KMS-11 (cell line): ENCODE measurements at regions not wholly inside any gene's neighbourhood (a gene's known extent, or its start where the extent isn't known, plus 50 kb on each side); places are given as distances from the start of the nearest gene placed in this dataset.
A peak's percentile ranks its signal among the peaks of the same experiment; 100 is the strongest.

ENCODE experiments used
- H2AFZ ChIP-seq: fragments of 200-600 bp; sonication (generic); 2 replicates; pipeline ENCODE4 v1.6.1; 2016; ENCODE audit warnings: antibody characterized with exemption, mixed run types, low read depth
- H3K27ac ChIP-seq: fragments of 200-600 bp; sonication (generic); 2 replicates; pipeline ENCODE4 v1.6.1; 2016; ENCODE audit warnings: mild to moderate bottlenecking, mixed run types
- H3K27me3 ChIP-seq: fragments of 200-600 bp; sonication (generic); 2 replicates; pipeline ENCODE4 v1.6.1; 2017; ENCODE audit warnings: mild to moderate bottlenecking, low read depth, mixed run types, moderate library complexity; ENCODE audit not compliant: insufficient read depth
- H3K36me3 ChIP-seq: fragments of 200-600 bp; sonication (generic); 2 replicates; pipeline ENCODE4 v1.6.1; 2017; ENCODE audit warnings: mild to moderate bottlenecking, mixed run types; ENCODE audit not compliant: insufficient read depth
- H3K4me1 ChIP-seq: fragments of 200-600 bp; sonication (generic); 2 replicates; pipeline ENCODE4 v1.6.1; 2016; ENCODE audit warnings: mild to moderate bottlenecking, low read depth, mixed run types; ENCODE audit not compliant: poor library complexity, severe bottlenecking
- H3K4me2 ChIP-seq: fragments of 200-600 bp; sonication (generic); 2 replicates; pipeline ENCODE4 v1.7.0; 2016; ENCODE audit warnings: mild to moderate bottlenecking, mixed run types
- H3K4me3 ChIP-seq: fragments of 200-600 bp; sonication (generic); IDR thresholded peaks from 2 replicates; pipeline ENCODE4 v1.6.1; 2017; ENCODE audit warnings: low read depth, low read length, mixed read lengths; ENCODE audit not compliant: insufficient read depth
- H3K79me2 ChIP-seq: fragments of 200-600 bp; sonication (generic); 2 replicates; pipeline ENCODE4 v1.6.1; 2016; ENCODE audit warnings: low read depth, mixed run types; ENCODE audit not compliant: insufficient read depth
- H3K9ac ChIP-seq: fragments of 200-600 bp; sonication (generic); 2 replicates; pipeline ENCODE4 v1.6.1; 2016; ENCODE audit warnings: mild to moderate bottlenecking, mixed run types
- H4K20me1 ChIP-seq: fragments of 200-600 bp; sonication (generic); 2 replicates; pipeline ENCODE4 v1.6.1; 2016; ENCODE audit warnings: mild to moderate bottlenecking, mixed run types; ENCODE audit not compliant: insufficient read depth
- TF ChIP-seq, protein P1 (sequence below): fragments of 200-600 bp; sonication (generic); conservative IDR thresholded peaks from 2 replicates; pipeline ENCODE4 v1.6.1; 2017; ENCODE audit warnings: low read depth, mild to moderate bottlenecking, antibody characterized with exemption, low read length, moderate library complexity, mixed read lengths

DNA sequence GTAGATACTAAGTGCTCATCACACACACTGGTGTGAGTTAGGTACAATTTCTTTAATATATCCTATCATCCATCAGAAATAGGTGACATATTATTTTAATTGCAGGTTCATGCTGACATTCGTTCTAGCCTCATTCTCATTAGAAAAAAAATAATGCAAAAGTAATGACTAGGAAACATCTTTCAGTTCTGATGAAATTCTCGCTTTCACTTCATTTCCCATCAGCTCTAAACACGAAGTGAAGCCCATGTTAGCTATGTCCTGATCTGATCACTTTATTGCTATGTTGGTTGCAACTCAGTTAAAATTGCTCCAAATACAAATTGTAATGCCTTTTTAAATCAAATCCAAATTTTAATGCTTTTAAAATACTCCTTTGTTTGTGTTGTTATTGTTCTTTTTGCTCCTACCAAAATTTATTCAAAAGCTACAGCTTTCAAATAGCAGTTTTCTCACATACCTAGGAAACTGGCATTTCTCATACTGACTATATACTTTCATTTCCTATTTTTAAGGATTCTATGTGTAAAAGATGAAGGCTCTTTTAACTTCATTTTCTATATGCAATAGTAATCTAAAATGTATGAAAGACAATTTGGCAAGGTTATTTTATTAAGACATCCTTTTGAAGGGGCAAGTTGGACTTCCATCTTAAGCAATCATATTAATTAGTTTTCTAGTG is 1237.8 kb upstream of the ACO1 start:
- Histone ChIP-seq H3K36me3 (no peaks in the 10 kb centered on the region), H3K4me3 (no peak overlapping the region), H3K9ac (no peak overlapping the region), H4K20me1 (no peaks in the 10 kb centered on the region), H3K27me3 (no peaks in the 10 kb centered on the region), H3K4me2 (peak overlapping the region; percentile 26; the same call in 1 of the 2 replicates), H2AFZ (no peak overlapping the region), H3K79me2 (no peaks in the 10 kb centered on the region), H3K27ac (no peak overlapping the region), H3K4me1 (peaks cover 10% of the 10 kb centered on the region)
- TF ChIP-seq, protein P1, sequence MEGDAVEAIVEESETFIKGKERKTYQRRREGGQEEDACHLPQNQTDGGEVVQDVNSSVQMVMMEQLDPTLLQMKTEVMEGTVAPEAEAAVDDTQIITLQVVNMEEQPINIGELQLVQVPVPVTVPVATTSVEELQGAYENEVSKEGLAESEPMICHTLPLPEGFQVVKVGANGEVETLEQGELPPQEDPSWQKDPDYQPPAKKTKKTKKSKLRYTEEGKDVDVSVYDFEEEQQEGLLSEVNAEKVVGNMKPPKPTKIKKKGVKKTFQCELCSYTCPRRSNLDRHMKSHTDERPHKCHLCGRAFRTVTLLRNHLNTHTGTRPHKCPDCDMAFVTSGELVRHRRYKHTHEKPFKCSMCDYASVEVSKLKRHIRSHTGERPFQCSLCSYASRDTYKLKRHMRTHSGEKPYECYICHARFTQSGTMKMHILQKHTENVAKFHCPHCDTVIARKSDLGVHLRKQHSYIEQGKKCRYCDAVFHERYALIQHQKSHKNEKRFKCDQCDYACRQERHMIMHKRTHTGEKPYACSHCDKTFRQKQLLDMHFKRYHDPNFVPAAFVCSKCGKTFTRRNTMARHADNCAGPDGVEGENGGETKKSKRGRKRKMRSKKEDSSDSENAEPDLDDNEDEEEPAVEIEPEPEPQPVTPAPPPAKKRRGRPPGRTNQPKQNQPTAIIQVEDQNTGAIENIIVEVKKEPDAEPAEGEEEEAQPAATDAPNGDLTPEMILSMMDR = no peak

DNA sequence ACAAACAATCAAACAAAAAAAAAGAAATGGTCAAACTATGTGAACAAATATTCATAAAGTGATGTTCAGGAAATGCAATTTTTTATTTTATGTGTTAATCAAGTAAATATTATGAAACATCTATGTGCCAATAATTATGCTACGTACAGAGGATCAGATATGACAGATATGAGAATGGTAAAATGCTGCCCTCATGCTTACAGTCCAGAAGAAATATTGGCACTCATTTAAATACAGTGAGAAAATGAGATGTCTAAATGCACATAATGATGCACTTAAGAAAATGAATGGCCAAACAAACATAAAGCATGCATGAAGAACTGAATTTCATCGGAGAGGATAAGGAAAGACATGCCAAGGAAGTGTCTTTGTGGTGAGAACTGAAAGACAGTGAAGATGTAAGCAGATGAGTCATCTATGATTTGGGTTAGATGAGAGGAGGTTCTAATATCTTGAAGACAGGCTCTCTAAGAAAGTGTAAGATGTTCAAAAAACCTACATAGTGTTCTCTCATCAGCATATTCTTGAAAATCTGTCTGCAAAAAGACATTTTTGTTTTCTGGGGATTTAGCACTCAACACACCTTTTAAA is 1231.1 kb upstream of the ACO1 start:
- no peak overlapping the region for H3K4me3 ChIP-seq
- peak overlapping the region; percentile 48 for H3K4me2 ChIP-seq
- H3K27me3 ChIP-seq = no peaks in the 10 kb centered on the region
- no peak overlapping the region; the same call in 1 of the 2 replicates for H2AFZ ChIP-seq
- TF ChIP-seq, protein P1 = no peak
- peaks cover 15% of the 10 kb centered on the region for H3K4me1 ChIP-seq
- no peak overlapping the region; the same call in 1 of the 2 replicates for H3K27ac ChIP-seq
- no peaks in the 10 kb centered on the region for H4K20me1 ChIP-seq
- H3K79me2 ChIP-seq = no peaks in the 10 kb centered on the region
- H3K36me3 ChIP-seq = no peaks in the 10 kb centered on the region
- H3K9ac ChIP-seq = no peak overlapping the region

DNA sequence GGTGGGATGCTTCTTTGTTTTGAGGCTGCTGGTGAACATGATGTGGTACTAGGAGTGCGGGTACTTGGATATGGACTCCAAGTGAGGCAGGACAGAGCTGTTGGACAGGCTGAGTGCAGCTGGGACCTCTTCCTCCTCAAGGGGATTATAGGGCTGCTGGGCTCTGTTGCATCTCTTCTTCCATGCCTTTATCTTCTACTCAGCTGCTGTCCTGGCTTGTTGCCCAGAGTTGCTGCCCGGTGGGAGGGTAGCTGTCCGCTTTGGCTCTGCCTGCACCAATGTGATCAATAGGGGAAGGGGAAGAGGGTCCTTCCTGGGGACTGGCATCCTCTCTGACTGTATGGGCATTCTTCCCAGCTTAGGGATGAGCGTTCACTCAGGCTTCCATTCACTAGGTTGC is 1217.9 kb upstream of the ACO1 start:
- H3K79me2 ChIP-seq = no peaks in the 10 kb centered on the region
- H3K9ac ChIP-seq = no peak overlapping the region
- TF ChIP-seq, protein P1 = no peak
- no peak overlapping the region for H2AFZ ChIP-seq
- no peak overlapping the region for H3K4me3 ChIP-seq
- H3K27ac ChIP-seq = no peak overlapping the region
- H3K27me3 ChIP-seq = no peaks in the 10 kb centered on the region
- H3K4me2 ChIP-seq = no peak overlapping the region
- no peaks in the 10 kb centered on the region for H4K20me1 ChIP-seq
- no peaks in the 10 kb centered on the region for H3K4me1 ChIP-seq
- H3K36me3 ChIP-seq = no peaks in the 10 kb centered on the region

DNA sequence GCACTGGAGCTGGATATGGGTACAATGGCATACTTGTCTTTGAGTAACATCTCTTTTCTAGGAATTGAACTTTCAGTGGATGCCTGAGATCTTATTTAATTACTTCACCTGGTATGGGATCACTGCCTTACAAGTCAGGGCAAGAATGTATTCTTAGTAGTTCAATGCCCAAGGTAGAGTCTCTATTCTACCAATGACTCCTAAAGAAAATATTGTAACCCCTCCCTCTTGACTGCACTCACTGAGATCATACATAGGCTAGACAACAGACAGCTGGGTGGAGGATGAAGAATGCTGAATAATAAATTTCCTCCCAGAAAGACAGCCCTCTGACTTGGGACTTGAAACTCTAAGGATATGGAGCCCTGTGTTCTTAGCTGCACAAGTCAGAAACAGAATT is 1216.3 kb upstream of the ACO1 start:
- Histone ChIP-seq H3K27ac (no peak overlapping the region), H3K9ac (no peak overlapping the region), H3K4me1 (no peaks in the 10 kb centered on the region), H2AFZ (no peak overlapping the region), H3K36me3 (no peaks in the 10 kb centered on the region), H4K20me1 (no peaks in the 10 kb centered on the region), H3K4me3 (no peak overlapping the region), H3K27me3 (no peaks in the 10 kb centered on the region), H3K4me2 (no peak overlapping the region), H3K79me2 (no peaks in the 10 kb centered on the region)
- TF ChIP-seq, protein P1 = no peak
